HPDE6-E6E7 (cell line): ENCODE measurements at regions not wholly inside any gene's neighbourhood (a gene's known extent, or its start where the extent isn't known, plus 50 kb on each side); places are given as distances from the start of the nearest gene placed in this dataset.
A peak's percentile ranks its signal among the peaks of the same experiment; 100 is the strongest.
"Not testable (repeated sequence)": the region's sequence is repeated elsewhere in the genome, so short reads cannot be mapped to it uniquely, and the experiment has no call there.

Experiments used
- DNase-seq: peaks from one replicate; pipeline ENCODE4 v3.0.0; 2011; ENCODE audit warnings: missing footprints; ENCODE audit errors: extremely low spot score

- DNase-seq, result no peak
Measured at GRCh38 chr4:116546759-116547158, 538.6 kb downstream of the TRAM1L1 start.

- DNase-seq, result no peak
Measured at GRCh38 chr4:116544946-116545345, 540.4 kb downstream of the TRAM1L1 start.

- DNase-seq, result no peak
Measured at GRCh38 chr4:116539744-116540143, 545.6 kb downstream of the TRAM1L1 start.

- DNase-seq, result no peak
Measured at GRCh38 chr4:116537828-116538227, 547.5 kb downstream of the TRAM1L1 start.

GRCh38 chr4:116536024-116536423 is 549.4 kb downstream of the TRAM1L1 start:
- DNase-seq, result not testable (repeated sequence)

GRCh38 chr4:116531870-116532269 is 553.5 kb downstream of the TRAM1L1 start:
- DNase-seq, result no peak

- DNase-seq, result no peak
Measured at GRCh38 chr4:116531026-116531425, 554.4 kb downstream of the TRAM1L1 start.

- no peak for DNase-seq
Measured at GRCh38 chr4:116530048-116530447, 555.3 kb downstream of the TRAM1L1 start.

GRCh38 chr4:116529129-116529528 is 556.2 kb downstream of the TRAM1L1 start:
- DNase-seq, result no peak

GRCh38 chr4:116522922-116523321 is 562.5 kb downstream of the TRAM1L1 start:
- no peak for DNase-seq

GRCh38 chr4:116520886-116521285 is 564.5 kb downstream of the TRAM1L1 start:
- DNase-seq, result no peak

- no peak for DNase-seq
Measured at GRCh38 chr4:116516711-116517110, 568.7 kb downstream of the TRAM1L1 start.

GRCh38 chr4:116515959-116516358 is 569.4 kb downstream of the TRAM1L1 start:
- DNase-seq, result no peak

GRCh38 chr4:116512552-116512951 is 572.8 kb downstream of the TRAM1L1 start:
- DNase-seq, result no peak

GRCh38 chr4:116501954-116502353 is 583.4 kb downstream of the TRAM1L1 start:
- DNase-seq, result peak; percentile 4

- DNase-seq, result no peak
Measured at GRCh38 chr4:116500225-116500624, 585.2 kb downstream of the TRAM1L1 start.

- no peak for DNase-seq
Measured at GRCh38 chr4:116489739-116490138, 595.6 kb downstream of the TRAM1L1 start.

GRCh38 chr4:116486401-116486800 is 599.0 kb downstream of the TRAM1L1 start:
- DNase-seq, result no peak

- DNase-seq, result no peak
Measured at GRCh38 chr4:116480546-116480945, 604.8 kb downstream of the TRAM1L1 start.

GRCh38 chr4:116478343-116478742 is 607.0 kb downstream of the TRAM1L1 start:
- no peak for DNase-seq

- no peak for DNase-seq
Measured at GRCh38 chr4:116469582-116469981, 615.8 kb downstream of the TRAM1L1 start.

- DNase-seq, result no peak
Measured at GRCh38 chr4:116453127-116453526, 632.2 kb downstream of the TRAM1L1 start.

GRCh38 chr4:116449764-116450163 is 635.6 kb downstream of the TRAM1L1 start:
- no peak for DNase-seq

- DNase-seq, result no peak
Measured at GRCh38 chr4:116444117-116444516, 641.3 kb downstream of the TRAM1L1 start.
